A549 (cell line): ENCODE measurements at regions not wholly inside any gene's neighbourhood (a gene's known extent, or its start where the extent isn't known, plus 50 kb on each side); places are given as distances from the start of the nearest gene placed in this dataset.

Source experiments
- BHLHE40 ChIP-seq: IDR thresholded peaks from 2 replicates; pipeline ENCODE4 v1.6.1; 2012; ENCODE audit warnings: low read depth, low read length, inconsistent platforms
- CBX2 ChIP-seq: fragments of 200-600 bp; sonication (generic); IDR thresholded peaks from 2 replicates; pipeline ENCODE4 v1.6.1; 2016; ENCODE audit warnings: low read depth, mild to moderate bottlenecking, borderline replicate concordance
- CEBPB ChIP-seq, 2 experiments: fragments of >200 bp in 1 of 2; sonication (Bioruptor Twin) in 1 of 2; formaldehyde crosslinking in 1 of 2; IDR thresholded peaks; 2 replicates each; pipeline ENCODE4 v1.6.1; 2012 to 2016
- CHD4 ChIP-seq: fragments of 200-600 bp; sonication (generic); IDR thresholded peaks from 2 replicates; pipeline ENCODE4 v1.6.1; 2016; ENCODE audit warnings: antibody characterized with exemption, mild to moderate bottlenecking, borderline replicate concordance
- E2F6 ChIP-seq: IDR thresholded peaks from 2 replicates; pipeline ENCODE4 v1.6.1; 2012; ENCODE audit warnings: low read depth, borderline replicate concordance
- EHF ChIP-seq: fragments of 250-450 bp; sonication (Bioruptor Pico); IDR thresholded peaks from 2 replicates; pipeline ENCODE4 v1.5.0; 2020; ENCODE audit warnings: mild to moderate bottlenecking
- EHMT2 ChIP-seq: fragments of 200-600 bp; sonication (generic); IDR thresholded peaks from 2 replicates; pipeline ENCODE4 v1.6.1; 2016; ENCODE audit warnings: antibody characterized with exemption, low read depth, mild to moderate bottlenecking, moderate library complexity
- ELK1 ChIP-seq: fragments of 150-350 bp; IDR thresholded peaks from 2 replicates; pipeline ENCODE4 v1.6.1; 2014; ENCODE audit warnings: low read depth, mild to moderate bottlenecking, low read length
- ESRRA ChIP-seq: fragments of 150-350 bp; IDR thresholded peaks from 2 replicates; pipeline ENCODE4 v1.6.1; 2014; ENCODE audit warnings: mild to moderate bottlenecking, low read length, borderline replicate concordance
- FOSB ChIP-seq: fragments of 250-450 bp; sonication (Bioruptor Pico); IDR thresholded peaks from 2 replicates; pipeline ENCODE4 v1.5.0; 2020; ENCODE audit warnings: mild to moderate bottlenecking, moderate library complexity
- FOSL2 ChIP-seq, 2 experiments: fragments of 450-650 bp in 1 of 2; fragments of >200 bp in 1 of 2; sonication (Bioruptor Twin) in 1 of 2; formaldehyde crosslinking; IDR thresholded peaks; 2 replicates each; pipeline versions ENCODE4 v1.5.0 to v1.6.1; 2016 to 2020; ENCODE audit warnings: mild to moderate bottlenecking in 1 of 2, moderate library complexity in 1 of 2
- HES2 ChIP-seq: fragments of >200 bp; sonication (Bioruptor Twin); formaldehyde crosslinking; IDR thresholded peaks from 2 replicates; pipeline ENCODE4 v1.6.1; 2016
- HEYL ChIP-seq: fragments of 250-450 bp; sonication (Bioruptor Pico); IDR thresholded peaks from 2 replicates; pipeline ENCODE4 v1.8.0; 2021; ENCODE audit warnings: mild to moderate bottlenecking, moderate library complexity
- HOXB5 ChIP-seq: fragments of 250-450 bp; sonication (Bioruptor Pico); IDR thresholded peaks from 2 replicates; pipeline ENCODE4 v1.5.0; 2020; ENCODE audit warnings: mild to moderate bottlenecking, moderate library complexity
- JUN ChIP-seq, 2 experiments: fragments of >200 bp; sonication (Bioruptor Twin); formaldehyde crosslinking; IDR thresholded peaks; 2 replicates in 1 of 2; 3 replicates in 1 of 2; pipeline ENCODE4 v1.6.1; 2016 to 2017
- JUNB ChIP-seq: fragments of >200 bp; sonication (Bioruptor Twin); formaldehyde crosslinking; IDR thresholded peaks from 2 replicates; pipeline ENCODE4 v1.6.1; 2016
- KDM1A ChIP-seq: fragments of 200-600 bp; sonication (generic); IDR thresholded peaks from 2 replicates; pipeline ENCODE4 v1.6.1; 2016; ENCODE audit warnings: low read depth, mild to moderate bottlenecking
- KDM5A ChIP-seq: fragments of 200-600 bp; sonication (generic); IDR thresholded peaks from 2 replicates; pipeline ENCODE4 v1.6.1; 2016; ENCODE audit warnings: antibody characterized with exemption, mild to moderate bottlenecking
- NPAS2 ChIP-seq: fragments of 250-450 bp; sonication (Bioruptor Pico); IDR thresholded peaks from 2 replicates; pipeline ENCODE4 v1.8.0; 2022; ENCODE audit warnings: mild to moderate bottlenecking, moderate library complexity, borderline replicate concordance
- POLR2A ChIP-seq: IDR thresholded peaks from 2 replicates; pipeline ENCODE4 v1.6.1; 2012; ENCODE audit warnings: mild to moderate bottlenecking, low read length
- POLR2AphosphoS2 ChIP-seq: conservative IDR thresholded peaks from 2 replicates; pipeline ENCODE4 v1.6.1; 2012; ENCODE audit warnings: low read length, improper control_type of control experiment, inconsistent platforms
- RAD21 ChIP-seq, 2 experiments: fragments of >200 bp in 1 of 2; sonication (Bioruptor Twin) in 1 of 2; formaldehyde crosslinking in 1 of 2; IDR thresholded peaks in 1 of 2; conservative IDR thresholded peaks in 1 of 2; 2 replicates in 1 of 2; 3 replicates in 1 of 2; pipeline ENCODE4 v1.6.1; 2012 to 2018; ENCODE audit warnings: inconsistent platforms in 1 of 2
- RCOR1 ChIP-seq: fragments of 150-350 bp; IDR thresholded peaks from 2 replicates; pipeline ENCODE4 v1.6.1; 2014; ENCODE audit warnings: antibody characterized with exemption, low read length, low read depth
- RFX5 ChIP-seq: fragments of 450-650 bp; IDR thresholded peaks from 2 replicates; pipeline ENCODE4 v1.7.1; 2014; ENCODE audit warnings: antibody characterized with exemption, mild to moderate bottlenecking, moderate library complexity
- SMC3 ChIP-seq: fragments of >200 bp; sonication (Bioruptor Twin); formaldehyde crosslinking; IDR thresholded peaks from 3 replicates; pipeline ENCODE4 v1.6.1; 2018; ENCODE audit warnings: inconsistent platforms
- SREBF2 ChIP-seq: fragments of 450-650 bp; IDR thresholded peaks from 2 replicates; pipeline ENCODE4 v1.6.1; 2014; ENCODE audit warnings: mild to moderate bottlenecking, moderate library complexity
- TP53 ChIP-seq: fragments of 250-450 bp; sonication (Bioruptor Pico); IDR thresholded peaks from 2 replicates; pipeline ENCODE4 v1.5.0; 2021; ENCODE audit warnings: mild to moderate bottlenecking, moderate library complexity
- USF2 ChIP-seq: fragments of 450-650 bp; IDR thresholded peaks from 2 replicates; pipeline ENCODE4 v1.6.1; 2014; ENCODE audit warnings: antibody characterized with exemption
- ZFP36 ChIP-seq: fragments of 450-650 bp; IDR thresholded peaks from 2 replicates; pipeline ENCODE4 v1.6.1; 2014; ENCODE audit warnings: borderline replicate concordance; ENCODE audit not compliant: partially characterized antibody
- ZNF302 ChIP-seq: fragments of 250-450 bp; sonication (Bioruptor Pico); IDR thresholded peaks from 2 replicates; pipeline ENCODE4 v1.9.0; 2021; ENCODE audit warnings: inconsistent platforms, mild to moderate bottlenecking, moderate library complexity
- ZSCAN20 ChIP-seq: fragments of 250-450 bp; sonication (Bioruptor Pico); IDR thresholded peaks from 2 replicates; pipeline ENCODE4 v1.8.0; 2022; ENCODE audit warnings: mild to moderate bottlenecking, moderate library complexity
- TF ChIP-seq, protein P1 (sequence below): fragments of 200-600 bp; sonication (generic); IDR thresholded peaks from 2 replicates; pipeline ENCODE4 v1.6.1; 2016; ENCODE audit warnings: antibody characterized with exemption, mild to moderate bottlenecking, moderate library complexity
- TF ChIP-seq, protein P2 (sequence below): fragments of >200 bp; sonication (Bioruptor Twin); formaldehyde crosslinking; IDR thresholded peaks from 3 replicates; pipeline ENCODE4 v1.6.1; 2016

DNA sequence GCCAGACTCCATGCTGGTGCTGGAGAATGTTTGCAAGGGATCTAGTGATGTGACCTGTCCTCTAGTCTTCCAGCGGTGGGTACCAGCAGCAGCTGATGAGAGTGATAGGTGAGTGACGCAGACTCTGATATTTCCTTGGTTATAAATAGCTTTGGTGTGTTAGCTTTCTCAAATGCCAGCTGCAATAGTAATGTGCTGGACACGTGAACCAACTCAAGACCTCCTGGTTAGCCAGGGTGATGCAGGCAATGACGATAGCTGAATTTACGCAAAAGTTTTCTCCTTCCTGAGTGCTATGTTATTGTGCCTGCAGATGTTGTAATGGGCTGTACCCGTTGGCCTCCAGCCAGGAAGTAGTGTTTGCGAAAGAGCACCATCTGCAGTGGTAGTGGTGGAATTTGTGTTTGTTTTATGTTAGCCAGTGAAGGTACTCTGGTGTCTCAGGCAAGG is 129.5 kb downstream of the CYSLTR2 start (continued):
- TF ChIP-seq, protein P1, sequence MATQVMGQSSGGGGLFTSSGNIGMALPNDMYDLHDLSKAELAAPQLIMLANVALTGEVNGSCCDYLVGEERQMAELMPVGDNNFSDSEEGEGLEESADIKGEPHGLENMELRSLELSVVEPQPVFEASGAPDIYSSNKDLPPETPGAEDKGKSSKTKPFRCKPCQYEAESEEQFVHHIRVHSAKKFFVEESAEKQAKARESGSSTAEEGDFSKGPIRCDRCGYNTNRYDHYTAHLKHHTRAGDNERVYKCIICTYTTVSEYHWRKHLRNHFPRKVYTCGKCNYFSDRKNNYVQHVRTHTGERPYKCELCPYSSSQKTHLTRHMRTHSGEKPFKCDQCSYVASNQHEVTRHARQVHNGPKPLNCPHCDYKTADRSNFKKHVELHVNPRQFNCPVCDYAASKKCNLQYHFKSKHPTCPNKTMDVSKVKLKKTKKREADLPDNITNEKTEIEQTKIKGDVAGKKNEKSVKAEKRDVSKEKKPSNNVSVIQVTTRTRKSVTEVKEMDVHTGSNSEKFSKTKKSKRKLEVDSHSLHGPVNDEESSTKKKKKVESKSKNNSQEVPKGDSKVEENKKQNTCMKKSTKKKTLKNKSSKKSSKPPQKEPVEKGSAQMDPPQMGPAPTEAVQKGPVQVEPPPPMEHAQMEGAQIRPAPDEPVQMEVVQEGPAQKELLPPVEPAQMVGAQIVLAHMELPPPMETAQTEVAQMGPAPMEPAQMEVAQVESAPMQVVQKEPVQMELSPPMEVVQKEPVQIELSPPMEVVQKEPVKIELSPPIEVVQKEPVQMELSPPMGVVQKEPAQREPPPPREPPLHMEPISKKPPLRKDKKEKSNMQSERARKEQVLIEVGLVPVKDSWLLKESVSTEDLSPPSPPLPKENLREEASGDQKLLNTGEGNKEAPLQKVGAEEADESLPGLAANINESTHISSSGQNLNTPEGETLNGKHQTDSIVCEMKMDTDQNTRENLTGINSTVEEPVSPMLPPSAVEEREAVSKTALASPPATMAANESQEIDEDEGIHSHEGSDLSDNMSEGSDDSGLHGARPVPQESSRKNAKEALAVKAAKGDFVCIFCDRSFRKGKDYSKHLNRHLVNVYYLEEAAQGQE, result no peak
- no peak for TF ChIP-seq ESRRA
- TF ChIP-seq FOSL2 (IDR thresholded peaks at IDR 0.05), result peak; percentile 55; the same call in 1 of the 2 replicates
- peak; percentile 82 for TF ChIP-seq FOSL2 (CRISPR knock-in tag; IDR thresholded peaks at IDR 0.05)
- TF ChIP-seq RAD21 (conservative IDR thresholded peaks at IDR 0.05 in 1 of 2, IDR thresholded peaks at IDR 0.05 in 1 of 2), result peak in 1 of 2 experiments; percentile 56; a peak in 2 of 5 replicates
- TF ChIP-seq CEBPB (IDR thresholded peaks at IDR 0.05), result peak; percentile 89 to 92
- 0 out of 2 replicates have a peak, but pooled peaks have one; percentile 36 for TF ChIP-seq BHLHE40
- TF ChIP-seq USF2, result peak; percentile 61
- no peak for TF ChIP-seq TP53 (CRISPR knock-in tag)
- TF ChIP-seq ELK1, result no peak
- TF ChIP-seq JUNB, result peak; percentile 84
- TF ChIP-seq SREBF2, result no peak
- no peak for TF ChIP-seq POLR2A
- no peak for TF ChIP-seq POLR2AphosphoS2
- no peak for TF ChIP-seq ZFP36
- TF ChIP-seq FOSB (CRISPR knock-in tag), result no peak
- no peak for TF ChIP-seq CHD4
- no peak for TF ChIP-seq E2F6
- no peak for TF ChIP-seq EHMT2
- TF ChIP-seq HOXB5 (CRISPR knock-in tag), result peak; percentile 69; the same call in 1 of the 2 replicates
- no peak for TF ChIP-seq ZNF302
- TF ChIP-seq KDM1A, result no peak
- no peak for TF ChIP-seq CBX2
- TF ChIP-seq RFX5, result no peak
- no peak for TF ChIP-seq EHF (CRISPR knock-in tag)
- TF ChIP-seq NPAS2 (CRISPR knock-in tag), result no peak
- no peak for TF ChIP-seq HEYL (CRISPR knock-in tag)
- TF ChIP-seq, protein P2, sequence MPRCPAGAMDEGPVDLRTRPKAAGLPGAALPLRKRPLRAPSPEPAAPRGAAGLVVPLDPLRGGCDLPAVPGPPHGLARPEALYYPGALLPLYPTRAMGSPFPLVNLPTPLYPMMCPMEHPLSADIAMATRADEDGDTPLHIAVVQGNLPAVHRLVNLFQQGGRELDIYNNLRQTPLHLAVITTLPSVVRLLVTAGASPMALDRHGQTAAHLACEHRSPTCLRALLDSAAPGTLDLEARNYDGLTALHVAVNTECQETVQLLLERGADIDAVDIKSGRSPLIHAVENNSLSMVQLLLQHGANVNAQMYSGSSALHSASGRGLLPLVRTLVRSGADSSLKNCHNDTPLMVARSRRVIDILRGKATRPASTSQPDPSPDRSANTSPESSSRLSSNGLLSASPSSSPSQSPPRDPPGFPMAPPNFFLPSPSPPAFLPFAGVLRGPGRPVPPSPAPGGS, result peak; percentile 84; the same call in 2 of the 3 replicates
- TF ChIP-seq JUN (IDR thresholded peaks at IDR 0.05), result peak; percentile 85 to 91; a peak in 4 of 5 replicates
- no peak for TF ChIP-seq ZSCAN20 (CRISPR knock-in tag)
- peak; percentile 50; the same call in 2 of the 3 replicates for TF ChIP-seq SMC3
- TF ChIP-seq RCOR1, result no peak
- peak; percentile 92 for TF ChIP-seq HES2
- no peak for TF ChIP-seq KDM5A
